ENCODE measurements at regions not wholly inside any gene's neighbourhood (a gene's known extent, or its start where the extent isn't known, plus 50 kb on each side); places are given as distances from the start of the nearest gene placed in this dataset.

DNA sequence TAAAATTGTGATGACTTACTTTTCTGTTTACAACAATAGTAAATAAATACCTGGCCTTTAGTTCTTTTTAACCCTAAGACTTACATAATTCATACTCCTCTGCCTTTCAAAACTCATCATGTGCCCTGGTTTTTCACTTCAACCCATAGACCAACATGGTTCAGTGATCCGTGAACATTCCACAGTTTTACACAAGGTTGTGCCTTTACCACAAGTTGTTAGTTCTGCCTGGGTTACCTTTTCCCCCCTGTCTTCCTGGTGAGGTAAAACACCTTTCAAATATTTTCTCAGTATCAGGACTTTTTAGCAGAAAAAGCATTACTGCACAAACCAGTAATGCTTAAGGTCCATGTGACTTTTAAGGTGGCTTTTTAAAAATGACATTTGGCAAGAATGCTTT, 1466.4 kb downstream of the PLA2G4A start:
- TF ChIP-seq EZH2 (IDR thresholded peaks at IDR 0.05; ENCODE audit: low read depth, unreplicated experiment) (no peak), POLR2AphosphoS5 (IDR thresholded peaks at IDR 0.05; ENCODE audit: low read depth) (no peak)
- TF ChIP-seq, protein P1, sequence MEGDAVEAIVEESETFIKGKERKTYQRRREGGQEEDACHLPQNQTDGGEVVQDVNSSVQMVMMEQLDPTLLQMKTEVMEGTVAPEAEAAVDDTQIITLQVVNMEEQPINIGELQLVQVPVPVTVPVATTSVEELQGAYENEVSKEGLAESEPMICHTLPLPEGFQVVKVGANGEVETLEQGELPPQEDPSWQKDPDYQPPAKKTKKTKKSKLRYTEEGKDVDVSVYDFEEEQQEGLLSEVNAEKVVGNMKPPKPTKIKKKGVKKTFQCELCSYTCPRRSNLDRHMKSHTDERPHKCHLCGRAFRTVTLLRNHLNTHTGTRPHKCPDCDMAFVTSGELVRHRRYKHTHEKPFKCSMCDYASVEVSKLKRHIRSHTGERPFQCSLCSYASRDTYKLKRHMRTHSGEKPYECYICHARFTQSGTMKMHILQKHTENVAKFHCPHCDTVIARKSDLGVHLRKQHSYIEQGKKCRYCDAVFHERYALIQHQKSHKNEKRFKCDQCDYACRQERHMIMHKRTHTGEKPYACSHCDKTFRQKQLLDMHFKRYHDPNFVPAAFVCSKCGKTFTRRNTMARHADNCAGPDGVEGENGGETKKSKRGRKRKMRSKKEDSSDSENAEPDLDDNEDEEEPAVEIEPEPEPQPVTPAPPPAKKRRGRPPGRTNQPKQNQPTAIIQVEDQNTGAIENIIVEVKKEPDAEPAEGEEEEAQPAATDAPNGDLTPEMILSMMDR (conservative IDR thresholded peaks at IDR 0.05; ENCODE audit: low read depth in 2 of 2) = no peak; a peak in 1 of 4 replicates
- TF ChIP-seq, protein P2, sequence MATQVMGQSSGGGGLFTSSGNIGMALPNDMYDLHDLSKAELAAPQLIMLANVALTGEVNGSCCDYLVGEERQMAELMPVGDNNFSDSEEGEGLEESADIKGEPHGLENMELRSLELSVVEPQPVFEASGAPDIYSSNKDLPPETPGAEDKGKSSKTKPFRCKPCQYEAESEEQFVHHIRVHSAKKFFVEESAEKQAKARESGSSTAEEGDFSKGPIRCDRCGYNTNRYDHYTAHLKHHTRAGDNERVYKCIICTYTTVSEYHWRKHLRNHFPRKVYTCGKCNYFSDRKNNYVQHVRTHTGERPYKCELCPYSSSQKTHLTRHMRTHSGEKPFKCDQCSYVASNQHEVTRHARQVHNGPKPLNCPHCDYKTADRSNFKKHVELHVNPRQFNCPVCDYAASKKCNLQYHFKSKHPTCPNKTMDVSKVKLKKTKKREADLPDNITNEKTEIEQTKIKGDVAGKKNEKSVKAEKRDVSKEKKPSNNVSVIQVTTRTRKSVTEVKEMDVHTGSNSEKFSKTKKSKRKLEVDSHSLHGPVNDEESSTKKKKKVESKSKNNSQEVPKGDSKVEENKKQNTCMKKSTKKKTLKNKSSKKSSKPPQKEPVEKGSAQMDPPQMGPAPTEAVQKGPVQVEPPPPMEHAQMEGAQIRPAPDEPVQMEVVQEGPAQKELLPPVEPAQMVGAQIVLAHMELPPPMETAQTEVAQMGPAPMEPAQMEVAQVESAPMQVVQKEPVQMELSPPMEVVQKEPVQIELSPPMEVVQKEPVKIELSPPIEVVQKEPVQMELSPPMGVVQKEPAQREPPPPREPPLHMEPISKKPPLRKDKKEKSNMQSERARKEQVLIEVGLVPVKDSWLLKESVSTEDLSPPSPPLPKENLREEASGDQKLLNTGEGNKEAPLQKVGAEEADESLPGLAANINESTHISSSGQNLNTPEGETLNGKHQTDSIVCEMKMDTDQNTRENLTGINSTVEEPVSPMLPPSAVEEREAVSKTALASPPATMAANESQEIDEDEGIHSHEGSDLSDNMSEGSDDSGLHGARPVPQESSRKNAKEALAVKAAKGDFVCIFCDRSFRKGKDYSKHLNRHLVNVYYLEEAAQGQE (IDR thresholded peaks at IDR 0.05; ENCODE audit: unreplicated experiment) = no peak

All from GM23338 (cell line).